SK-N-SH treated with all-trans-retinoic acid at 6 μM for 48 hours (cell line): ENCODE measurements at regions not wholly inside any gene's neighbourhood (a gene's known extent, or its start where the extent isn't known, plus 50 kb on each side); places are given as distances from the start of the nearest gene placed in this dataset.

Experiments
- ATAC-seq: fragments of 200-7000 bp; cut with Tn5 transposase; 3 replicates; pipeline ENCODE4 v1.9.1; 2020; ENCODE audit warnings: mild to moderate bottlenecking, moderate library complexity
- ARNTL ChIP-seq: fragments of 450-650 bp; formaldehyde crosslinking; IDR thresholded peaks from 2 replicates; pipeline ENCODE4 v1.5.0; 2020; ENCODE audit warnings: low read depth, mild to moderate bottlenecking, moderate library complexity, borderline replicate concordance
- CREB5 ChIP-seq: fragments of 250-450 bp; sonication (Bioruptor Pico); IDR thresholded peaks from 2 replicates; pipeline ENCODE4 v1.5.1; 2020; ENCODE audit warnings: low read depth, mild to moderate bottlenecking, moderate library complexity
- ESRRG ChIP-seq: fragments of 250-450 bp; sonication (Bioruptor Pico); IDR thresholded peaks from 2 replicates; pipeline ENCODE4 v1.6.1; 2021; ENCODE audit warnings: mild to moderate bottlenecking
- GLIS3 ChIP-seq: fragments of 250-450 bp; sonication (Bioruptor Pico); IDR thresholded peaks from 2 replicates; pipeline ENCODE4 v1.5.0; 2020; ENCODE audit warnings: mild to moderate bottlenecking, moderate library complexity
- ISL1 ChIP-seq: fragments of 250-450 bp; sonication (Bioruptor Pico); IDR thresholded peaks from 2 replicates; pipeline ENCODE4 v2.1.2; 2022; ENCODE audit warnings: mild to moderate bottlenecking, moderate library complexity
- PATZ1 ChIP-seq: fragments of 250-450 bp; sonication (Bioruptor Pico); IDR thresholded peaks from 2 replicates; pipeline ENCODE4 v1.8.0; 2020; ENCODE audit warnings: mild to moderate bottlenecking, moderate library complexity, borderline replicate concordance
- POU6F1 ChIP-seq: fragments of 250-450 bp; sonication (Bioruptor Pico); IDR thresholded peaks from 2 replicates; pipeline ENCODE4 v1.8.0; 2021; ENCODE audit warnings: low read depth, mild to moderate bottlenecking, moderate library complexity, borderline replicate concordance
- PPARA ChIP-seq: fragments of 250-450 bp; sonication (Bioruptor Pico); IDR thresholded peaks from 2 replicates; pipeline ENCODE4 v1.5.0; 2020; ENCODE audit warnings: mild to moderate bottlenecking, borderline replicate concordance
- RARB ChIP-seq: fragments of 250-450 bp; sonication (Bioruptor Pico); IDR thresholded peaks from 2 replicates; pipeline ENCODE4 v1.8.0; 2021; ENCODE audit warnings: mild to moderate bottlenecking, moderate library complexity
- SNAI2 ChIP-seq: fragments of 250-450 bp; sonication (Bioruptor Pico); IDR thresholded peaks from 2 replicates; pipeline ENCODE4 v1.5.0; 2020; ENCODE audit warnings: mild to moderate bottlenecking, moderate library complexity
- TCF4 ChIP-seq: fragments of 250-450 bp; sonication (Bioruptor Pico); IDR thresholded peaks from 2 replicates; pipeline ENCODE4 v1.8.0; 2021; ENCODE audit warnings: mild to moderate bottlenecking, moderate library complexity, borderline replicate concordance
- TOX ChIP-seq: fragments of 250-450 bp; sonication (Bioruptor Pico); IDR thresholded peaks from 2 replicates; pipeline ENCODE4 v1.8.0; 2021; ENCODE audit warnings: mild to moderate bottlenecking, moderate library complexity, borderline replicate concordance
- TSHZ2 ChIP-seq: fragments of 250-450 bp; sonication (Bioruptor Pico); IDR thresholded peaks from 2 replicates; pipeline ENCODE4 v1.5.0; 2020; ENCODE audit warnings: mild to moderate bottlenecking, moderate library complexity
- ZFP3 ChIP-seq: fragments of 250-450 bp; sonication (Bioruptor Pico); IDR thresholded peaks from 2 replicates; pipeline ENCODE4 v1.5.0; 2020; ENCODE audit warnings: mild to moderate bottlenecking, moderate library complexity
- ZNF565 ChIP-seq: fragments of 450-650 bp; formaldehyde crosslinking; conservative IDR thresholded peaks from 2 replicates; pipeline ENCODE4 v1.5.0; 2020; ENCODE audit warnings: low read depth, mild to moderate bottlenecking, moderate library complexity
- ZNF70 ChIP-seq: fragments of 450-650 bp; formaldehyde crosslinking; IDR thresholded peaks from 2 replicates; pipeline ENCODE4 v1.5.0; 2020; ENCODE audit warnings: mild to moderate bottlenecking, moderate library complexity
- ZNF8 ChIP-seq: fragments of 450-650 bp; formaldehyde crosslinking; IDR thresholded peaks from 2 replicates; pipeline ENCODE4 v1.5.0; 2020; ENCODE audit warnings: mild to moderate bottlenecking, moderate library complexity

- no peak for TF ChIP-seq PPARA (CRISPR knock-in tag)
- no peak for TF ChIP-seq ISL1 (CRISPR knock-in tag)
Observed at GRCh38 chr15:85943791-85944190, 135.9 kb upstream of the AGBL1 start (continued).

GRCh38 chr15:85947021-85947420 is 132.7 kb upstream of the AGBL1 start:
- ATAC-seq = no peak
- TF ChIP-seq SNAI2 = no peak
- no peak for TF ChIP-seq TOX (CRISPR knock-in tag)
- TF ChIP-seq RARB (CRISPR knock-in tag) = no peak
- no peak for TF ChIP-seq ZNF70 (CRISPR knock-in tag)
- TF ChIP-seq ZNF8 (CRISPR knock-in tag) = no peak
- TF ChIP-seq PATZ1 = no peak
- no peak for TF ChIP-seq POU6F1 (CRISPR knock-in tag)
- TF ChIP-seq TSHZ2 (CRISPR knock-in tag) = no peak
- no peak for TF ChIP-seq CREB5 (CRISPR knock-in tag)

GRCh38 chr15:85947936-85948335 is 131.7 kb upstream of the AGBL1 start:
- TF ChIP-seq ISL1 (CRISPR knock-in tag) (no peak), SNAI2 (no peak), POU6F1 (CRISPR knock-in tag) (no peak), ZNF70 (CRISPR knock-in tag) (no peak), TCF4 (CRISPR knock-in tag) (no peak), ZFP3 (CRISPR knock-in tag) (no peak)
- ATAC-seq = no peak

GRCh38 chr15:85950101-85950500 is 129.6 kb upstream of the AGBL1 start:
- no peak for ATAC-seq
- TF ChIP-seq PPARA (CRISPR knock-in tag) (no peak), ZNF565 (no peak), ZNF70 (CRISPR knock-in tag) (no peak), TCF4 (CRISPR knock-in tag) (no peak), ARNTL (CRISPR knock-in tag) (no peak), POU6F1 (CRISPR knock-in tag) (no peak), TOX (CRISPR knock-in tag) (no peak), GLIS3 (no peak), ESRRG (CRISPR knock-in tag) (no peak), ZNF8 (CRISPR knock-in tag) (no peak)
